Activated CD4-positive, alpha-beta T cell treated with anti-CD3 and anti-CD28 coated beads for 48 hours (primary cell): ENCODE measurements at regions not wholly inside any gene's neighbourhood (a gene's known extent, or its start where the extent isn't known, plus 50 kb on each side); places are given as distances from the start of the nearest gene placed in this dataset.

ENCODE experiments used
- DNase-seq: peaks from one replicate; pipeline ENCODE4 v3.0.0-alpha.2; 2020

DNA sequence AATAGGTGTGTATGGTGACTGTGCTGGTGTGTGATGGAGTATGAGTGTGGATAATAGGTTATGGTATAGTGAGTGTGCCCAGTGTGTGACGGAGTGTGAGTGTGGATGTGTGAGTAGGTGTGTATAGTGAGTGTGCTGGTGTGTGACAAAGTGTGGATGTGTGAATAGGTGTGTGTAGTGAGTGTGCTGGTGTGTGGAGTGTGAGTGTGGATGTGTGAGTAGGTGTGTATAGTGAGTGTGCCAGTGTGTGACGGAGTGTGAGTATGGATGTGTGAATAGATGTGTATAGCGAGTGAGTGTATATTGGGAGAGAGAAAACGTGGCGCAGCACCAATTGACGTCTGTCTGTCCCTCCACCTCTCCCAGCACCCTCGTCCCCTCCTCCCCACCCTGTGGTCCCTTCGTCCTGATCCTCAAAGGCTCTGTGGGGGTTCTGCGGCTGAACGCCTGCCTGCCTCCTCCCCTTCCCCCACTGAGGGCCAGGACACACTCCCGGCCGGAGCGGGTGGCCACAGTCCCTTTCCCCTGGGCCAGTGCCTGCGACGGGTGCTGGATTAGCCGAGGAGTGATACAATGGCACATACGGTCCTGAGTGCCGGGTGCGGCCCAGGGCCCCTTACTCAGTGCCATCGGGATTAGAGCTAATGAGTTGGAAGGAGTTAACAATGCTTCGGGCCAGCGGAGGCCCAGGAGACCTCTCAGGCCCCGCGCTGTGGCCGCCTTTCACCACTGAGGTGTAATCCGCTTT lies 160.0 kb downstream of the MRM1 start:
- DNase-seq: no peak

DNA sequence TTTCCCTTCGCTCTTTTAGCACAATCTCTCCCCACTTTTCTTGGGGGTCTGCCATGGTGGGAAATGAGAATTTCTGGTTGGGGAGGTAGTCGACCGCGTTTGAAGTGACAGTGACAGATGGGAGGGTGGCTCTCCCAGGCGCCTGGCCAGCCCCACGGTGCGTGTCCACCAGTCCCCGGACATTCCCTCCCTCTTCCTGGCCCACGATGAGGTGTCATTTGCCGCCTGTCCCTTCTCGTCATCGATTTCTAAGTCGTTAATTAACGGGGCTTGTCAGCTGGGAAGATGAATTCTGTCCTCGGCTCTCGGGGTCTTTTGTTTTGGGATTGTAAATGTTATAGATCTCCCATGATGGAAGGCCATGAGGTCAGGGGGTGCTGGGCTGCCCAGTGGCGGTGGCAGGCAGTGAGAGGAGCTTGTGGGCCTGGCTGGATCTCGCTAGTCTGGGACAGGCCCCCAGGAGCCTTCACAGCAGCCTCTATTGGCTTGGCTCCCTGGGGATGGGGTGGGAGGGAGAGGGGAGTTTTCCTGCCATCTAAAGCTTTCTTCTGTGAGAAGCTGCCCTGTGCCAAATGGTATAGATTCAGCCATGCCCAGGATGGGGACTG lies 164.2 kb downstream of the MRM1 start:
- DNase-seq: no peak

DNA sequence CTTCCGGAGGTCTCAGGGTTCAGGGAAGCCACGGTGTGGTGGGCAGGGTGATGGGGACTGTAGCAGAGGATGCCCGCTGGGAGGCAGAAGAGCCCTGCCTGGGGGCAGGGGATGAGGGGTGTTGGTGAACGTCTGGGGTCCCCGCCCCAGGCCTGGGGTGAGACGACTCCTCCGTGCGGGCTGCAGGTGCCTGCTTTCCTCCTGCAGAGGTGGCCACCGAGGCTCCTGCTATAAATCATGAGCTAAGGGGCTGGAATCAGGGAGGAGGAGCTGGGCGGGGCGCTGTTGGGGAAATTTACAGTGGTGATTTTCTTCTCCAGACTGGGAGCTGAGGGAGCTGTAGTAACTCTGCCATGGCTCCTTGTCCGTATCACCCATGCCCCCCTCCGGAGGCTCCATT lies 167.0 kb downstream of the MRM1 start:
- no peak for DNase-seq

DNA sequence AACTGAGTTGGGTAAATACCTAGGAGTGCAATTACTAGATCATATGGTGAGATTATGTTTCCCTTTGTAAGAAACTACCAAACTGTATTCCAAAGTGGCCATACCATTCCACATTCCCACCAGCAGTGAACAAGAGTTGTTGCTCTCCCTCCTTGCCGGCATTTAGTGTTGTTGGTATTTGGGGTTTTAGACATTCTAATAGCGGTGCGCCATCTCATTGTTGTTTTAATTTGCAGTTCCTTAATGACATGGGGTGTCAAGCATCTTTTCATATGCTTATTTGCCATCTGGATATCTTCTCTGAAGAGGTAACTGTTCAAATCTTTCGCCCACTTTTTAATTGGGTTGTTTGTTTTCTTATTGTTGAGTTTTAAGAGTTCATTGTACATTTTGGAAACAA lies 164.2 kb upstream of the LHX1 start:
- DNase-seq: no peak

DNA sequence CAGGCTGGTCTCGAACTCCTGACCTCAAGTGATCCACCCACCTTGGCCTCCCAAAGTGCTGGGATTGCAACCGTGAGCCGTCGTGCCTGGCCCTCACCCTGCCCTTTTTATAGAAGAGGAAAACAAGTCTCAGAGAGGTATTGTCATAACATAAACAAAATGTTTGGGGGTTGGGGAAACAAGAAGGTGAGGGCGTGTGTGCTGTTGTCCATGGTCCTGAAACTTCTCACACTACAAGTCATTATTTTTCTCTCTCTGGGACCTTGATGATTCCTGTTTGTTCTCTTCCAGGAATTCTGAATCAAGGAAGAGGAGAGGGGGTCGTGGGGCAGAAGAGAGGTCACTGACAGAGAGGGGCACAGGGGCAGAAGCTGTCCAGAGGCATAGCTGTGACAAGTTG lies 160.2 kb upstream of the LHX1 start:
- no peak for DNase-seq

DNA sequence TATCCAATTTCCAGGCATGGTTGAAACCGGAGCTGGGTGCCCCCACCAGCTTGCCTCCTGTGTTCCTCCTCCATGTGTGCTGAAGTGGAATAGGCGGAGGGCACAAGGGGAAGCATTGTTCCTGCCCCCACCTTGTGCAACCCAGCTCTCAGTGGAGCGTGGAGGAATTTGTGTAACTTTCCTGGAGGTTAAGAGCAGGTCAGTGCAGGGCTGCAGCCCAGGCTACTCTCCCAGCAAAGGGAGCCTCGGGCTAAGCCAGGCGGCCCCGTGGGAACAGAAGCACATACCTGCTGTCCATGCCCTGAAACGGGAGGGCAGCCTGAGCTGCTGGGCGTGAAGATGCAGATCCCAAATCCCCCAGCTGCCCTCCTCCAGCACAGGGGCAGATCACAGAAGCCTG lies 158.8 kb upstream of the LHX1 start:
- DNase-seq: no peak

DNA sequence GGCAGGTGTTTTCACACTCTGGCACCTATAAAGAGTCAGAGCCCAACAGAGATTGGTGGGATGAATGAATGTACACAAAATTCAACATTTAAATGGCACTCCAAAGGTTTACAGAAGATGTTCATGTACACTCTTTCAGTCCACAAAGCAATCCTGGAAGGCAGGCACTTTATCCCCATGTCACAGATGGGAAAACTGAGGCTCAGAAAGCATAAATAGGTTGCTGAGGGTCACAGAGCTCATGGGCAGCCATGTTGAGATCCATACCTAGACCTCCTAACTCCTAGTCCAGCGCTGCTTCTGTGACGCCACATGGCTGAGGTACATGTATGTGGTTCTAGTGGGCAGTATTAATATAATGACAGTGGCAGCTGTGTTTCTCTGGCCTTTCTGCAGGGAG lies 157.7 kb upstream of the LHX1 start:
- no peak for DNase-seq

DNA sequence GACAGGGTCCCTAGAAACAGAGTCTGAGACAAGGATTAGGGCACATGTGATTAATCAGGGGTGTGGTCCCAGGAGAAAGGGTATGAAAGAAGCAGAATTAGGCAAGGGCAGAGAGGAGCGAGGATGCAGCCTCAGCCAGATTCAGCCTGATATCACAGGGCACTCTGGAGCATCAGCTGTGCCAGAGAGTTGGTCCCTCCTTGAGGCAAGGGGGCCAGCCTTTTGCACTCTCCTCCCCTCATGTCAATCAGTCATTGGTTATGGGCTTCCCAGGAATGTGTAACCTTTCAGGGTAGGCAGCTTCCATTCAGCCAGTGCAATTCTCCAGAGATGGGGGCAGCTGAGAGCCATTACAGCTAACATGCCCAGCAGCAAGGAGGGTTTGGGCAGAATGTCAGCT lies 152.6 kb upstream of the LHX1 start:
- no peak for DNase-seq

DNA sequence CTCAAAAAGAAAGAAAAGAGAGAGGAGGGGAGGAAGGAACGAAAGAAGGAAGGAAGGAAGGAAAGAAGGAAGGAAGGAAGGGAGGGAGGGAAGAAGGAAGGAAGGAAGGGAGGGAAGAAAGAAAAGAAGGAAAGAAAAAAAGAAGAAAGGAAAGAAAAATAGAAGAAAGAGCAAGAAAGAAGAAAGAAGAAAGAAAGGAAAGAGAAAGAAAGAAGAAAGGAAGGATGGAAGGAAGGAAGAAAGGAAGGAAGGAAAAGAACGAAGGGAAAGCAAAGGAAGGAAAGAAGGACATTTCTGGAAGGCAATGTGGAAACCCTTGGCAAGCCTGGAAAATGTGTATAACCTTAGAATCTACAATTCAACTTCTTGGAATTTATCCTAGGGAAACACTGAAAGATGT lies 150.4 kb upstream of the LHX1 start:
- no peak for DNase-seq

DNA sequence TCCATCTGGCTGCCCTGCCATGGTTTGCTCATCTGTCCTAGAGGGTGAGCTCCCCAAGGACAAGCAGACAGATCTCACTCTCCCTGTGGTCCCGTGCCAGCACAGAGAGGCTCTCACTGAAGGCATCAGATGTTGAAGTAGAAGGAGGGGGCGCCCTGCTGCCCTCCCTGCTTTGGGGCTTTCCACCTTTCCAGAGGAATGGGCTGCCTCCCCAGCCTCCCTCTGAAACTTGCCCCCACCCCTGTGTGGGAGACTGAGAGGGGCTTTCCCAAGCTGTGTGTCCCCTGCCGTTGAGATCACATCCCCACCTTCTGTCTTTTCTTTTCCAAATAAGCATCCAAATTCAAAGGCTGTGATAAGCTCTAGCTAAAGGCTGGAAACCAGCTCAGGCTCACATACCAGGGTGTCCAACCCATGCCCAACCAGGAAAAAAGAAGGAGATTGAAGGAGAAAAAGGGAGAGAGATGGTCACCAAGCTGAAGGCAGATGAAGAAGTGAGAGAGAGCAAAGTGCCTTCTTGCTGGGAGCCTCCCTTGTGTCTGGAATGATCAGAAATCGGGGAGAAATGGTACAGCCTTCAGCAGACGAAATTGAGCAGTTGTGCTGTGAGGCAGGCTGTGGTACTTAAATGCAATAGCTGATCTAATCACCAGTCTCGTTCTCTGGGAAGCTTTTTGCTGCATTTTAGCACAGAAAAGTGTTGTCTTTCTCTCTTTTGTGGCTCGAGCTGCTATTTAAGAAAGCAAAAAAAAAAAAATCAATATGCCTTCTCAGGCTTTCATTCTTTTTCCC lies 145.9 kb upstream of the LHX1 start:
- no peak for DNase-seq

DNA sequence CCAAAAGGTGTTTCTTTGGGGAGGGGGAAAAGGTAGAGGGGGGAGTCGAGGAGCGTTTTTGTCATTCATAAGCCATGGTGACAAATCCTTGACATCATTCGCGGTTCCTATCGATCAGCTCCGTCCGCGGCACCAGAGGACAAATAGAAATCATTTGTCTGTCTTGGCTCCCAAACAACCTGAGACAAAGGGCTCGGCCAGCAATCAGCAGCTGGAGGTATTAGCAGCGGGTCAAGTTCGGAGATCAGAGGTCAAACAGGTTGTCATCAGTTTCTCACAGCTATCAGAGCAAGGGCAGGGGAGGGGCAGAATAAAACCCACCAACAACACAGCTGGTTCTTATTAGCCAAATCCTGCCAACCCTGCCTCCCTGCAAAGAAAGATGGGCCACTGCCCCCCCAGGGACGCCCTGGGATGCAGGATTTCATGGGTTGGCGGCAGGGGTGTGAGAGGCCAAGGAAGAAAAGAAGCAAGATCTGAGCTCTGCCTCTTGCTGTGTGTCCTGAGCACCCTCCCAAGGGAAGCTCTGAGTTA lies 145.3 kb upstream of the LHX1 start:
- no peak for DNase-seq

DNA sequence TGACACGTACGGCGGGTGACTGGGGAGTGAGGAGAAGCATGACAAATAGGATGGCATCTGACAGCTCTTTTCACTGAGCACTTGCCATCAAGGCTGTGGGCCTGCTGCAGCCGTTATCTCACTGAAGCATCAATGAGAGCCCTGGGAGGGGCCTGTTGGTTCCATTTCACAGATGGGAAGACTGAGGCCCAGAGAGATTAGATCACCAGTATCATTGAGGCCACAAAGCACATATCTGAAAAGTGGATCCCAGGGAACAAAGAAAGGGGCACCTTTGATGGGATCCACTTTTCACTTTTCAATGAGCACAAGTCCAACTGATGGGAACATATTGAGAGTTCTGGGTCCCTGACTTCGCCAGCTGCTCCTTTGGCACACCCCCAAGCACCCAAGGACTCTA lies 144.4 kb upstream of the LHX1 start:
- no peak for DNase-seq

DNA sequence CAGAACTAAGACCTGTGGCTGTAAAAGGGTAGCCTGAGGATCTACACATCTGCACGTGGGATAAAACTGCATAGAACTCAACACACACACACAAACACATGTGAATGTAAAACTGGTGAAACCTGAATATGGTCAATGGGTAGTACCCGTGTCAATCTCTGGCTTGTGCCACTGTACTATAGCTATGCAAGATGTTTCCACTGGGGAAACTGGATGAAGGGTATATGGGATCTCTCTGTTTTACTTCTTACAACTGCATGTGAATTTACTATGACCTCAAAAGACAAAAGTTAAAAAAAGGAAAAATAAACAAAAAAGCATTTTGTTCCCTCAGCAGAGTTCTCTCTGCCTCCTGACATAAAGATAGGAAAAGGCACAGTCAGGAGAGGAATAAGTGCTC lies 143.3 kb upstream of the LHX1 start:
- no peak for DNase-seq

DNA sequence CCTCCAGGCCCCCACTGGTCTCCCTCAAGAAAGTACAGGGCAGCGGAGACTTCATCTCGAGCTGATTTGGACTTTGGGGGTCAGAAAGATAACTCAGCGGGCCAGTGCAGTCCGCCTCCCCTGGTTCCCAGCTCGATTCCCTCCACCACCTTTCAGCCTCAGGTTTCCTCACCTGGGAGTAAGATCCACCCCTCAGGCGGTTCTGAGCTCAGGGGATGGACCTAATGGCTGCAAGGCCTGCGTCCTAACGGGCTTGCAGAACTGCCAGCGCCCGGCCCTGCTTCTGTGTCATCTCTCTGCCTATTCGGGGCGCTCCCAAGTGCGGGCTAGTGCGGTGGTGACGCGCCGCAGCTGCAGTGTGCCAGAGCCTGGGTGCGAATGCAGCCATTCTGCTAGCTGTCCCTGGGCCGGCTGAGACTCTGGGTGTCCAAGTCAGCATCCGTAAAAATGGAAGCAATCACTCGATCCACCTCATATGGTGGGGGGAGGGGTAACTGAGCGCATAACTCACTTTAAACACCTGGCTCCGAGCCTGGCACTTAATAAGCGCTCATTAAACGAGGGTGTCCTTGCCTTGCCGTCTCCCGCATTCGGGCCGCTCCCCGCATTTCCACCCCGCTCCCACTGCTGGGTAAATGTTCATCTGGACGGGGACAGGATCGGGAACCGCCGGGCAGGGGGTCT lies 129.6 kb upstream of the LHX1 start:
- no peak for DNase-seq

DNA sequence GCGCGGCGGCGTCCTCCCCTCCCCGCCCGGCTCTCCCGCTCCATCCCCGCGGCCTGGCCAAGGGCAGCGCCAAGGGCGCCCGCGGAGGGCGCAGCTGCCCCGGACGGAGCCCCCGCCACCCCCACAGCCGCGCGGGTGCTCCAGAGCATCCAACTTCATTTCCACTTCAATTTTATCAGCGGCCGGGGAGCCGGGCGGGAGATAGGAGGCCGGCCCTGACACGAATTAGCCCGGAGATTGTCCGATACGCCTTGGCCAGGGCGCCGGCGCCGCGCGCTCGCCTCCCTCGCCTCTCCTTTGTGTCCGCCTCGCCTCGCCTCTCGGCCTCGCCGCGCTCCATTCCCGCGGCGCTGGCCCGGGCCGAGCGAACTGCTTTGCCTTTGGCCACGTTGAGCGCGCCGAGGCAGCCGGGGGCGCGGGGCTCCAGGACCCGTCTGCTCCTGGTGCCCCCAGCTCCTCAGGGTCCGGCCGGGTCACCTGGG lies 129.1 kb upstream of the LHX1 start:
- DNase-seq: no peak

DNA sequence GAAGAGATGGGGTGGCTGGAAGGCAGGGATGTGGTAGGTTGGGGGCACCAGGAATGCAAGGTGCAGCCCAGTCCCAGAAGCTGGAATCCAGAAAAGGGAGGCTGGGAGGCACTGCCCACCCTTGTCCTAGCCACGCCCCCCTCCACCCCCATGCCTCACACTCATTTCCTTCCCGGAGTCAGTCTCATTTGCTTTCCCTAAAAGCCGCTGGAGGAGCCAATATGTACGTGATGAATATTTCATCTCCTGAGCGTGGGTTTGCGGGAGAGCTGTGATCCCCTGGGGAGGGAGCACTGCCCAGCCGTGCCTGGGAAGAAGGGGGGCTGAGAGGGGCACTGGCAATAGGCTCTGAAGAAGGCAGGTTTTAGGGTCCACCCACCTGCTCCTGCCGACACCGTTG lies 124.5 kb upstream of the LHX1 start:
- no peak for DNase-seq

DNA sequence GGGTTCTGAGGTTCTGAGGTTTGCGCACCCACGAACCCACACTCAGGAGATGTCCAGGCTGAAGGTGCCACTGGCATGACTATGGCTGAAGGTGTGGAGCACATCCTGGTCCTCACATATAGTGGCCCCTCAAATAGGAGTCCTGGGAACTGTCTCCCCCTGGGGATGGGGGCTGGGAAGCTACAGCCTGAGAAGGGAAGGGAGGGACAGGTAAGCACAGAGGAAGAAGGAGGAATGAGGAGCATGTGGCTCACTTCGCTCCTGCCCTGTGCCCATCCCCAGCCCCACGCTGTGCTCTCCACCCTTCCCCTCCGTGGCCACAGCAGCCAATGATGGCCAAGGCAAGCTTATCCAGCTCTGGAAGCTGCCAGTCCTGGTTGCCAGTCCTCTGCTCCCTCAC lies 123.9 kb upstream of the LHX1 start:
- DNase-seq: no peak

DNA sequence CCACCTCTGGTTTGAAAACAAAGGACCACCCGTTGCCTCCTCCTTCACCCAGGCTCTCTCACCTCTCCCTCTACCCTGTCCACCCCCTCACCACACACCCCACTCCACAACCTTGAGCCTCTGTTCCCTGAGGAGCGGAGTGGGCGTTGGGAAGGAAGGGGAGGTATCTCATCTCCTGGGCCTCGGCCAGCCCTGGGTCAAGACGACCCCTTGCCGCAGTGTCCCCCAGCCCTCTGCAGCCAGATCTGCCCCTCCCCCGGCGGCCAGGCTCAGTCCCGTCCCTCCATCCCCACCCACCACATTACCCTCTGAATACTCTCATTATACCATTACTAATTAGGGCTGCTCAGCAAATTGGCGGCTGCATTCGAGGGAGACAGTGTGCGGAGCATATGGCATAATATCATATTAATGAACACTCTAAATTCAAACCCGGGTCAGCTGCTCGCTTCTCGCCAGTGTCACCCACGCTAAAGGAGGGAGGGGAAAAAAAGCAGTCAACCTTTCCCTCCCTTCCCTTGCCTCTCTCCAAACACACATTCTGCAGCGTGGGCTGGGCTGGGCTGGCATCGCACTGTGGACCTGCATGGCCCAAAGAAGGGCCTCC lies 123.2 kb upstream of the LHX1 start:
- no peak for DNase-seq

DNA sequence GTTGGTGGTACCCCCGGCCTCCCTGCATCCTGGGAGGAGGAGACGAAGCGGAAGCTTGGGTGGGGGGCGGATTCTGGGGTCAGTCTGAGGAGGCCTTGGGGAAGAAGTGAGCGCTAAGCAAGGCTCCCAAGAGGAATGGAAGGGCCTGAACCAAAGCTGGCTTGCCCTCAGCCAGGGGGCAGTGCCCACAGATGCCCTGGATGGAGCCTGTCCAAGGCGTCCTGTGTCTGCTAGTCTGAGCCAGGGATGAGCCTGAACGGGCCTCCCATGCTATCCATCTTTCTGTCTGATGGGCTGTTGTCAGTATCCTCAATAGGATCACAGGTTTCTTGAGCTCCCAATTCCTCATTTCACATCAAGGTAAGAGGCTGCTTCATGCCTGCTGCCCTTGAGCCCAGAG lies 122.3 kb upstream of the LHX1 start:
- no peak for DNase-seq

DNA sequence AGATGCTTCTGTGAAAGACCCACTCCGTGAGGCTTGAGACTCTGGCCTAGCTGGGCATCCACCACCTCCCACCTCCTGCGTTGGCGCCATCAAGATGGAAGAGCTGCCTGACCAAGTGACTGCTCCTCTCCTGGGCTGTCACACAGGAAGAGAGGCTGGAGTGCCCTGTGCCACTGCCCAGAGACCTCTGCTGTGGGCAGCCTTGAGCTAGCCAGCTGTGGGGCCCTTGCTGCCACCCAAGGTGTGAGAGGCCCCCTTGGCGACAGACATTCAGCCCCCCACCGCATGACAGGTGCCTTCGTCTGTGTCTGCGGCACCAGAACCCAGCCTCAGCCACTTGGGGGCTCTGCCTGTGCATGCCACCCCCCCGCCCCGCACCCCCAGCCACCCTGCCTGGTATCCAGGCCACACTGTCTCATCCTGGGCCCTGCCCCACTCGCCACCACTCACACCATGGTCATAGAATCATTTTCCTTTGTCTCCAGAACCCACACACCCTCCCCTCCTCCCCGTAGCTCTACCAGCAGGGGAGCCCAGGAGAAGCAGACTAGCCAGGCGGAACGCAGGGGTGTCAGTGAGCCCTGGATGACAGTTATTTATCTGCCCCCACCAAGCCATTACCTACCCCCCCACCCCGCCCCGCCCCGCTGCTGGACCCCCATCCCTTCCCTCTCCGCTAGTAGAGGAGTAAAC lies 120.9 kb upstream of the LHX1 start:
- DNase-seq: no peak

DNA sequence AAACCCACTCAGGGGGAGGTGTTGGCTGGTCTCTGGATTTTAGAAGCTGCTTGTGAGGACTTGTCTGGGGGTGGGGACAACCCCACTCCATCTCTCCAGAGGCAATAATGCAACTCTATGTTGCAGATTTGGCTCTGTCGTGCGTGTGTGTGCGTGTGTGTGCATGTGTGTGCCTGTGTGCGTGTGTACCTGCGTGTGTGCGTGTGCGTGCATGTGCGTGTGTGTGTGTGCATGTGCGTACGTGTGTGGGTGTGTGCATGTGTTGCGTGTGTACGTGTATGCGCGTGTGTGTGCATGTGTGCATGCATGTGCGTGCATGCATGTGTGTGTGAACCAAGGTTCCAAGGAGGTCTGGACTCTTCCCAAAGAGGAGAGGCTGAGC lies 120.4 kb upstream of the LHX1 start:
- DNase-seq: no peak

DNA sequence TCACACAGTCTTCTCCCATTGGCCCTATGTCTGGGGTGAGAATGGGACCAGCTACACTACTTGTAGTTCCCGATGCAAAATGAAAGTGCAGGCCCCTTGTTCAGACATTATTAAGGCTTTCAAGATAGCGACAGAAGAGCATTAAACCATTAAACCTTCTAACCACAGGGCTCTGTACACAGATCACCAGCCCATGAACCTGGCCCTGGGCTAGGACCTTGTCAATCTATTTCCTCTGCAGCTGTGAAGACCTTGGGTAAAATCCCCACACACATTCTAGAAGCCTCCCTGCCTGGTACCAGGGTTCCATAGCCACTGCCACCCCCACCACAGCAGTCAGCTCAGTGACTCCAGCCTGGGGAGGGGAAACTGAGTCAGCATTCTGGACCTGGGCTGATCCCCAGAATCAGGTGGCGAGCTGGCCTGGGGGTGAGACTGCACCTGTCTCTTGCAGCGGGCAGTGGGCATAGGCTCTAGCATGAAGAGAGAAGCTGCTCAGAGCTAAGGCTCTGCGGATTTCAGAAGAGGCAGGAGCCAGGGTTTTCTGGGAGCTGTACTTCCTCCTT lies 119.7 kb upstream of the LHX1 start:
- no peak for DNase-seq
